ENCODE measurements at regions not wholly inside any gene's neighbourhood (a gene's known extent, or its start where the extent isn't known, plus 50 kb on each side); places are given as distances from the start of the nearest gene placed in this dataset.

DNA sequence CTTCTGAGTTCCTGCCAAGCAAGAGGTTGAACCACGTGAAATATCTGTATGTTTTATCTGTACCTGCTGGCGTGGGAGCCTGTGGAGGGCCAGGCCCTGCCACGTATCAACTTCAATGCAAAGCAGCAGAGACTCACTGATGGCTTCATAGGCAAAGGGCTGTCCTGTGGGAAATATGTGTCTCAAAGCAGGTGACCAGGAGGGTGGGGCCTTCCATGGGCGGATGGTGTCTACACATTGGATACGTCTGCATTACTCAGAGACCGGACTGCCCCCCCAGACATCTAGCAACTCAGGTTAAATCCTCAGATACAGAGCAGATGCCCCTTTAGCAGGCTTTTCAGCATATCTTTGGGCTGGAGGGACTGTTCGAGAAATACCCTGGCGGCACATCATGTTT lies 210.8 kb upstream of the C1orf174 start:
- TF ChIP-seq, protein P1, sequence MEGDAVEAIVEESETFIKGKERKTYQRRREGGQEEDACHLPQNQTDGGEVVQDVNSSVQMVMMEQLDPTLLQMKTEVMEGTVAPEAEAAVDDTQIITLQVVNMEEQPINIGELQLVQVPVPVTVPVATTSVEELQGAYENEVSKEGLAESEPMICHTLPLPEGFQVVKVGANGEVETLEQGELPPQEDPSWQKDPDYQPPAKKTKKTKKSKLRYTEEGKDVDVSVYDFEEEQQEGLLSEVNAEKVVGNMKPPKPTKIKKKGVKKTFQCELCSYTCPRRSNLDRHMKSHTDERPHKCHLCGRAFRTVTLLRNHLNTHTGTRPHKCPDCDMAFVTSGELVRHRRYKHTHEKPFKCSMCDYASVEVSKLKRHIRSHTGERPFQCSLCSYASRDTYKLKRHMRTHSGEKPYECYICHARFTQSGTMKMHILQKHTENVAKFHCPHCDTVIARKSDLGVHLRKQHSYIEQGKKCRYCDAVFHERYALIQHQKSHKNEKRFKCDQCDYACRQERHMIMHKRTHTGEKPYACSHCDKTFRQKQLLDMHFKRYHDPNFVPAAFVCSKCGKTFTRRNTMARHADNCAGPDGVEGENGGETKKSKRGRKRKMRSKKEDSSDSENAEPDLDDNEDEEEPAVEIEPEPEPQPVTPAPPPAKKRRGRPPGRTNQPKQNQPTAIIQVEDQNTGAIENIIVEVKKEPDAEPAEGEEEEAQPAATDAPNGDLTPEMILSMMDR (IDR thresholded peaks at IDR 0.05) = no peak
- TF ChIP-seq POLR2AphosphoS5 (IDR thresholded peaks at IDR 0.05) (no peak), EP300 (IDR thresholded peaks at IDR 0.05) (no peak)
